GM18498 (cell line): ENCODE measurements at regions not wholly inside any gene's neighbourhood (a gene's known extent, or its start where the extent isn't known, plus 50 kb on each side); places are given as distances from the start of the nearest gene placed in this dataset.
"Not testable (repeated sequence)": the region's sequence is repeated elsewhere in the genome, so short reads cannot be mapped to it uniquely, and the experiment has no call there.

ENCODE experiments used
- ATAC-seq: cut with Tn5 transposase; IDR thresholded peaks from one replicate; pipeline ENCODE4 v1.9.1; 2021; ENCODE audit warnings: mild to moderate bottlenecking, moderate library complexity; ENCODE audit not compliant: unreplicated experiment

DNA sequence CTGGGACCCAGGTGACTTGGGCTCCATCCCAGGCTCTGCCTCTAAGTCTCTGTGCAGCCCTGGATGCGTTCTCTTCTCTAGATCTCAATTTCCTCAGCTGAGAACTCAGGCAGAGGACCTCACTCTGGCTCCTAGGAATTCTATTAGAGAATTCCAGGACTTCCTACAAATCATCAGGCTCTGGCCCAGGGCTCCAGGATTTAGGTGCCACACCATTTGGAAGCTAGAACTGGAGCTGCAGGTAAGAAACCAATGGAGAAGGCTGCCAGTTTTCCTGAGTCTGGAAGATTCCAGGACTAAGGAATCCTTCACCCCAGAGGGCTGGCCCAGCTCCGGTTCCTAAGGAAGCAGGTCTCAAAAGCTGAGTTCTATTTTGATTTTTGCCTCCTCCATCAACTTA is 189.8 kb upstream of the CDH5 start:
- no peak for ATAC-seq

GRCh38 chr16:66176111-66176510 is 190.4 kb upstream of the CDH5 start:
- no peak for ATAC-seq

DNA sequence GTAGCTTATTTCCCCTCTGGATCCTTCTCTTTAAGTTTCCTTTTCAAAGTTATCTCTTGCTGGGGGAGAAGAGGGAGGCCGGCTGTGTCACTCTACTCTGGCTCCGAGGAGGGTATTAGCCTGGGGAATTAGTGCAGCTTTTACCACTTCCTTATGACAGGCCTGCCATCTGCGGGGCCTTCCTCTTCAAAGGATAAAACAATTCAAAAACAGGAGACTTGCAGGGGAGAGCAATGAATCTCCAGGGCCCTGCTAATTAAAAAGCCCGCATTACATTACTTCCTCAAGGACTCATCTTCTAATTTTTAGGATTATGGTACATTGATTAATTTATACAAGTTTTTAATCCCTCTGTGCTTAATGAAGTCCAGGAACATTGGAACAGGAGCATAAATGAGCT is 190.9 kb upstream of the CDH5 start:
- ATAC-seq: no peak

- ATAC-seq: no peak
Observed at GRCh38 chr16:66175058-66175457, 191.4 kb upstream of the CDH5 start.

GRCh38 chr16:66173796-66174195 is 192.7 kb upstream of the CDH5 start:
- ATAC-seq: not testable (repeated sequence)

DNA sequence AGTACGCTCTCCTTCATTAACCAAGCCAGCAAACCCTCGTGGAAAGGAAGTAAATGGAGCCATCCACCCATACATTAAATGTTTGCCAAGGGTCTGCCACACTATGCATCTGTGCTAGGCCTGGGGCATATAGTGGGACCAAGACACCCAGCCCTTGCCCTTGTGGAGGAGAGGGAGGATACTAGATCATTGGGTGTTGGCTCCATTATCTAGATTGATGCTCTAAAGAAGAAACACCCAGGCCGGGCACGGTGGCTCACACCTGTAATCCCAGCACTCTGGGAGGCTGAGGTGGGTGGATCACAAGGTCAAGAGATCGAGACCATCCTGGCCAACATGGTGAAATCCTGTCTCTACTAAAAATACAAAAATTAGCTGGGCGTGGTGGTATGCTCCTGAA is 193.3 kb upstream of the CDH5 start:
- not testable (repeated sequence) for ATAC-seq

DNA sequence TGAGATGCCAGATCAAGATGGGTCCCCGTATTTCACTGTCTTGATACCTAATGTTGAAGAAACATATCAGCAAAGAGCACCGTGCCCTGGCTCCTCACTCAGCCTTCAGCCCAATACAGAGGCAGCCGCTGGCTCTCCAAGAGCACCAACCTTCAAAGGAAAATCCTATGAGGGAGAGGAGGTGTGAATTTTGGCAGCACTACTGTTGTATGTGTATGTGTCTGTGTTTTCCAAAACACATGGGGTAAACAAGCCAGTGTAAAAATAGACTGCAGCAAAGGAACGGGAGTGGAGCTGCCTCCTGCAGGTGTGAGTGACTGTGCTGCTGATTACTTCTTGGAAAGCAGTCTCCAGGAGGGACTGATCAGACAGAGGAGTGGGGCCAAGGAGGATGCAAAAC is 194.0 kb upstream of the CDH5 start:
- no peak for ATAC-seq

DNA sequence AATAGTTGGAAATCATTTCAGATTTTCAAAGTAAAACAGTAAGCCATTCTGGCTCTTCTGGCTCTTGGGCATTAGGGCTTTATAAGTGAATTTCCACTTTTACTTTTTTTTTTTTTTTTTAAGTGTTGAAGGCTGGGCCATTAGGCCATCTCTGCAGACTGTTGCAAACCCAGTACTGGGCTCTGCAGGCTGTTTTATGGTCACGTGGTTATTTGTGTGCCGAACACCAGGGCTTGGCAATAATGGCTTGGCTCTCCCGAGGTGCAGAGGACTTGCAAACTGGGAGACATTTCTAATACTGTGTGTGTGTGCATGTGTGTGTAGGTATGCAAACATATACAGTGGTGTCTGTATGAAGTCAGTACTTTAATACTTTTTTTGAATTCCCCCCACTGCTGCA is 194.9 kb upstream of the CDH5 start:
- no peak for ATAC-seq

DNA sequence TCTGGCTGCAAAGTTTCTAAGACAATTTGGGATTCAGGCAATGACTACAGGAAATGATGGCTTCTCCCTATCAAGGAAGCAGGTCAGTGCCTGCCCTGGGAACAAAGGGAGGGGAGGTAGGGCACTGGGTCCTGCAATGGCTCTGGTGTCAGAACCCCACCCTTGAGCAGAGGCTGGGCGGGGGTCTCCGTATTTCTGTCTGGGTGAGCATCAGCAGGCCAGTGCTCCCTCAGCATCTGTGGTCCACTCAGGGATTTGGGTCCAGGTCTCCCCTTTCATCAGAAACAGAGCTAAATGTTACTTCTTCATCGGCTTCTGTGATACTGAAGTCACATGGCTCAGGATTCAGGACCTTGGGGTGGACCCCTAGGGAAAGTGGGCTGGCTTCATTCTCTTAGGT is 195.5 kb upstream of the CDH5 start:
- ATAC-seq: no peak

- no peak for ATAC-seq
Observed at GRCh38 chr16:66169817-66170216, 196.7 kb upstream of the CDH5 start.

DNA sequence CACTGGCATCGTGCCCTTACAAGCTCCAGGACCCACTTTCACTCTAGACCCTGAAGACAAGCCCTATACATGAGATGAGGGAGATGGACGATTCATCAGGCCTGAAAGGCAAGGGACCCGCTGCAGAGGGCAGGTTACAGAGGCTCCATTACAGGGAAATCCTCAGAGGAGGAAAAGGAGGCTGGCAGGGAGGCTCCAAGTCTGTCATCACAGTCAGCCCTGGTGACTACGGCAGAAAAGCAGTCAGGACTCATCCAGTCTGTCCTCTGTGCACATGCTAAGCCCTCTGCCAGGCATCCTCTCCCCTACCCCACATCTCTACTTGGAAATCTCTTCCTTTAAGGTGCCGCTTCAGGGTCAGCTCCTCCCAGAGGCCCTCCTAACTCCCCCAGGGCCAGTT is 197.7 kb upstream of the CDH5 start:
- no peak for ATAC-seq

GRCh38 chr16:66167564-66168291 is 198.8 kb upstream of the CDH5 start:
- ATAC-seq: no peak

DNA sequence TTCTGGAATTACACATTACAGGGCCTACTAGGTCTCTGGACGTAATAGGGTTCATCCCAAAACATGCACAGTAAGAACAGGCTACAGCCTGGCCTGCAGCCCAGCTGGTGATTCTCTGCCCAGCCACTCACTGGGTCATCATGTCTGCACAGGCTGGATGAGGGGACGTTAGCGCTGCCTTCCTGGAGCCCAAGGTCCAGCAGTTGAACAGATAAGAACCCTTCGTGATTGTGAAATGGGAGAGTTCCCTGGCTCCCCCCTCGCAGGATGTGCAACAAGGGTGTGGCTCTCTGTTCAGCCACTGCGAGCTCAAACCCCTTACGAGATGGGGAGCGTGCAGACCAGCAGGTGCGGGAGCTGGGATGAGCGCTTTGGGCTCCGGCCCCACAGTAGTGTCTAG is 200.0 kb upstream of the CDH5 start:
- no peak for ATAC-seq

DNA sequence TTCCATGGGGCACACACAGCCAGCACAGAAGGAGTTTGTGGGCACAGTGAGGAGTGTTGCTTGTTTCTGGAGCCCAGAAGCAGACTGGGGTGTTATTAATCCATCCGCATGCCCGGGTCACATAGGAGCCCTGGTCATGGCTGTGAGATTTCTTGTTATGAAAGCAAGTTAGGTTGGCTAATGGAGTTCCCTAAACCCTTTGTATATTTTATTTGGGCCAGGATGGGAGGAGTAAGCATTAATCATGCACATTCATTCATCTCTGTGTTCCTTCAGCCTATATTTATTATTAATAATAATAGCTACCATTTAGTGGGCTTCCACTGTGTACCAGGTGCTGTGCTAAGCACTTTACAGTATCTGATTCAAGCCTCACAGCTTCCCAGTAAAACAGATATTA is 200.6 kb upstream of the CDH5 start:
- ATAC-seq: no peak

DNA sequence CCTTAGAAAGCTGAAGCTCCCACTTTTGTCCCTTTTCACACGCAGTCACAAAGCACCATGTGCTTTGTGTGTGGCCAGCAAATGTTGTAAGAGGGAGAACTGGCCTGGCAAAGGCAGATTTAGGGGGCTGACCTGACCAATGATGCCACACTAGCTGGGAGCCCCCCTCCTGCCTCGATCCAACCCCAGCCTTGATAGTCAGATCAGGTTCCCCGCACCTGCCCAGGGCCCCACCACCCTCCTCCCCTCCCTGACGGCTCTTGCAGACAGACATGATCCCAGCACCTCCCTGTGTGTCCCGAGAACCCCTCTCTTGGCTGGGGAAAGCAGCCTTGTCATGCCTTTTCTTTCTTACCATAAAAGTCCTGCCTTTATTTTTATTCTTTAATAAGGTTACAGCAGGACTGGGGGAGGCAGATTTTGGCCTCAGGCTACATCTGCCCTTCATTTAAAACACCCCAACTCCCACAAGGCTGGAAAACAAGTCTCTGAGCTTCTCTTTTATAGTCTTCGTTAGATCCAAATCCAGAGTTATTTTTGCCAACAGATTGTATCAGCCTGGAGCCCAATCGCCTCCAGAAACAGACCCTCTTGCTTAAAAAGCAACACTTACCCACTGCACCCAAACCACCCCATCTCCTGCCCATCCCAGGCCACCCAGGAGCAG is 201.8 kb upstream of the CDH5 start:
- no peak for ATAC-seq

GRCh38 chr16:66162821-66163220 is 203.7 kb upstream of the CDH5 start:
- no peak for ATAC-seq

DNA sequence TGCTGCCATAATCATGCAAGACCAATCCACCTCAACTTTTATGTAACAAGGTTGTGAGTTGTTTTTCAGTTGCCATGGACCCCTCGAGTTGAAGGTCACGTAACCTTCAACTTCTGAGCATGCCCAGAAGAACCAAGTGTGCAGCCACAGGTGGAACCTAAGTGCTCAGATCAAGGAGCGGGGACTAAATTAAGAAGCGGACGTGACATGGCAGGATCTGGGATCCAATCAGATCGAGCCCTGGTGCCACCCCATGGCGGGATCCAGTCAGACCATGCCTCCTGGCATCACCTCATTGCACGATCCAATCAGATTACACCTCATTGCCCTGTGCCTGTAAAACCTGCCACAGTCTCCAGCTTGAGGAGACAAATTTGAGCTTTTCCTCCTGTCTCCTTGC is 204.5 kb upstream of the CDH5 start:
- no peak for ATAC-seq

- ATAC-seq: no peak
Observed at GRCh38 chr16:66161269-66161668, 205.2 kb upstream of the CDH5 start.

GRCh38 chr16:66159987-66160386 is 206.5 kb upstream of the CDH5 start:
- no peak for ATAC-seq

- ATAC-seq: no peak
Observed at GRCh38 chr16:66156538-66156937, 210.0 kb upstream of the CDH5 start.

GRCh38 chr16:66155933-66156332 is 210.6 kb upstream of the CDH5 start:
- ATAC-seq: no peak

- no peak for ATAC-seq
Observed at GRCh38 chr16:66154801-66155200, 211.7 kb upstream of the CDH5 start.
